GM23338 (cell line): ENCODE measurements at regions not wholly inside any gene's neighbourhood (a gene's known extent, or its start where the extent isn't known, plus 50 kb on each side); places are given as distances from the start of the nearest gene placed in this dataset.

Experiments
- ATAC-seq: fragments of 200-7000 bp; cut with Tn5 transposase; 3 replicates; pipeline ENCODE4 v1.9.1; 2020
- DNase-seq: peaks from one replicate; pipeline ENCODE4 v3.0.0-alpha.2; 2015; ENCODE audit warnings: low spot score
- H2AFZ ChIP-seq: fragments of 200-600 bp; sonication (generic); 2 replicates; pipeline ENCODE4 v1.8.0; 2016; ENCODE audit warnings: antibody characterized with exemption, mild to moderate bottlenecking, moderate library complexity
- H3F3A ChIP-seq: fragments of 200-600 bp; sonication (generic); replicated peaks from 2 replicates; pipeline ENCODE4 v1.8.0; 2017; ENCODE audit warnings: antibody characterized with exemption, mixed run types, low read depth
- H3K27ac ChIP-seq: fragments of 200-600 bp; sonication (generic); 2 replicates; pipeline ENCODE4 v1.6.1; 2016; ENCODE audit warnings: low read depth
- H3K27me3 ChIP-seq: fragments of 200-600 bp; sonication (generic); 2 replicates; pipeline ENCODE4 v1.8.0; 2016; ENCODE audit warnings: mild to moderate bottlenecking, mixed run types, moderate library complexity; ENCODE audit not compliant: insufficient read depth
- H3K36me3 ChIP-seq: fragments of 200-600 bp; sonication (generic); 2 replicates; pipeline ENCODE4 v1.8.0; 2016; ENCODE audit warnings: mild to moderate bottlenecking; ENCODE audit not compliant: insufficient read depth
- H3K4me1 ChIP-seq: fragments of 200-600 bp; sonication (generic); 2 replicates; pipeline ENCODE4 v1.8.0; 2016; ENCODE audit warnings: mild to moderate bottlenecking, moderate library complexity; ENCODE audit not compliant: insufficient read depth
- H3K4me2 ChIP-seq: fragments of 200-600 bp; sonication (generic); 2 replicates; pipeline ENCODE4 v1.7.1; 2017; ENCODE audit warnings: mixed run types
- H3K4me3 ChIP-seq: fragments of 200-600 bp; sonication (generic); 2 replicates; pipeline ENCODE4 v1.6.1; 2016; ENCODE audit warnings: mixed run types
- H3K79me2 ChIP-seq: fragments of 200-600 bp; sonication (generic); replicated peaks from 2 replicates; pipeline ENCODE4 v1.8.0; 2017; ENCODE audit warnings: mild to moderate bottlenecking; ENCODE audit not compliant: insufficient read depth
- H3K9me2 ChIP-seq: fragments of 200-600 bp; sonication (generic); 2 replicates; pipeline ENCODE4 v1.8.0; 2017; ENCODE audit not compliant: insufficient read depth
- H4K20me1 ChIP-seq: fragments of 200-600 bp; sonication (generic); replicated peaks from 2 replicates; pipeline ENCODE4 v1.8.0; 2017; ENCODE audit warnings: mild to moderate bottlenecking; ENCODE audit not compliant: insufficient read depth
- H3K27ac Mint-ChIP-seq: 2 replicates; pipeline ENCODE4 v1.8.0; 2020; ENCODE audit warnings: inconsistent platforms, mild to moderate bottlenecking, moderate library complexity, mixed read lengths
- H3K27me3 Mint-ChIP-seq: 3 replicates; pipeline ENCODE4 v1.8.0; 2022; ENCODE audit warnings: low read depth, mild to moderate bottlenecking, moderate library complexity, mixed read lengths, inconsistent platforms; ENCODE audit not compliant: insufficient read depth, poor library complexity
- H3K36me3 Mint-ChIP-seq: 3 replicates; pipeline ENCODE4 v1.8.0; 2021; ENCODE audit warnings: low read depth, mild to moderate bottlenecking, inconsistent platforms, moderate library complexity, mixed read lengths
- H3K4me1 Mint-ChIP-seq: 3 replicates; pipeline ENCODE4 v1.8.0; 2020; ENCODE audit warnings: mild to moderate bottlenecking, inconsistent platforms, mixed read lengths
- H3K4me3 Mint-ChIP-seq: 3 replicates; pipeline ENCODE4 v1.8.0; 2021; ENCODE audit warnings: moderate library complexity, mild to moderate bottlenecking, inconsistent platforms, mixed read lengths
- H3K9me3 Mint-ChIP-seq: 3 replicates; pipeline ENCODE4 v1.8.0; 2020; ENCODE audit warnings: moderate library complexity, mild to moderate bottlenecking, inconsistent platforms, mixed read lengths
- CTCF ChIP-seq, 2 experiments: fragments of 200-600 bp in 1 of 2; sonication (generic) in 1 of 2; conservative IDR thresholded peaks; 2 replicates each; pipeline versions ENCODE4 v1.5.1 to v1.6.1; 2016 to 2017; ENCODE audit warnings: antibody characterized with exemption in 2 of 2, low read depth in 2 of 2, mild to moderate bottlenecking in 2 of 2, moderate library complexity in 1 of 2
- NANOG ChIP-seq: IDR thresholded peaks from 2 replicates; pipeline ENCODE4 v1.6.1; 2016; ENCODE audit warnings: antibody characterized with exemption, borderline replicate concordance
- ZNF114 ChIP-seq: fragments of 250-450 bp; sonication (Bioruptor Pico); IDR thresholded peaks from 2 replicates; pipeline ENCODE4 v1.5.0; 2020; ENCODE audit warnings: mild to moderate bottlenecking, moderate library complexity
- ZNF331 ChIP-seq: fragments of 250-450 bp; sonication (Bioruptor Pico); IDR thresholded peaks from 2 replicates; pipeline ENCODE4 v1.5.0; 2020; ENCODE audit warnings: low read depth, mild to moderate bottlenecking, moderate library complexity
- TF ChIP-seq, protein P1 (sequence below): fragments of 250-450 bp; sonication (Bioruptor Pico); IDR thresholded peaks from 2 replicates; pipeline ENCODE4 v1.5.0; 2020; ENCODE audit warnings: mild to moderate bottlenecking, moderate library complexity
- TF ChIP-seq, protein P2 (sequence below): IDR thresholded peaks from 2 replicates; pipeline ENCODE4 v1.6.1; 2016; ENCODE audit warnings: antibody characterized with exemption

GRCh38 chr3:175879417-175879816 lies 1020.3 kb downstream of the NAALADL2 start:
- ATAC-seq, result no peak
- Mint-ChIP-seq H3K9me3 (peaks cover 8% of the 10 kb centered on the region; the same call in 2 of the 3 replicates), H3K36me3 (no peaks in the 10 kb centered on the region; the same call in 2 of the 3 replicates), H3K4me1 (no peaks in the 10 kb centered on the region), H3K27me3 (no peaks in the 10 kb centered on the region), H3K4me3 (no peak overlapping the region), H3K27ac (no peak overlapping the region)
- no peak for TF ChIP-seq ZNF331 (CRISPR knock-in tag)
- TF ChIP-seq, protein P1, sequence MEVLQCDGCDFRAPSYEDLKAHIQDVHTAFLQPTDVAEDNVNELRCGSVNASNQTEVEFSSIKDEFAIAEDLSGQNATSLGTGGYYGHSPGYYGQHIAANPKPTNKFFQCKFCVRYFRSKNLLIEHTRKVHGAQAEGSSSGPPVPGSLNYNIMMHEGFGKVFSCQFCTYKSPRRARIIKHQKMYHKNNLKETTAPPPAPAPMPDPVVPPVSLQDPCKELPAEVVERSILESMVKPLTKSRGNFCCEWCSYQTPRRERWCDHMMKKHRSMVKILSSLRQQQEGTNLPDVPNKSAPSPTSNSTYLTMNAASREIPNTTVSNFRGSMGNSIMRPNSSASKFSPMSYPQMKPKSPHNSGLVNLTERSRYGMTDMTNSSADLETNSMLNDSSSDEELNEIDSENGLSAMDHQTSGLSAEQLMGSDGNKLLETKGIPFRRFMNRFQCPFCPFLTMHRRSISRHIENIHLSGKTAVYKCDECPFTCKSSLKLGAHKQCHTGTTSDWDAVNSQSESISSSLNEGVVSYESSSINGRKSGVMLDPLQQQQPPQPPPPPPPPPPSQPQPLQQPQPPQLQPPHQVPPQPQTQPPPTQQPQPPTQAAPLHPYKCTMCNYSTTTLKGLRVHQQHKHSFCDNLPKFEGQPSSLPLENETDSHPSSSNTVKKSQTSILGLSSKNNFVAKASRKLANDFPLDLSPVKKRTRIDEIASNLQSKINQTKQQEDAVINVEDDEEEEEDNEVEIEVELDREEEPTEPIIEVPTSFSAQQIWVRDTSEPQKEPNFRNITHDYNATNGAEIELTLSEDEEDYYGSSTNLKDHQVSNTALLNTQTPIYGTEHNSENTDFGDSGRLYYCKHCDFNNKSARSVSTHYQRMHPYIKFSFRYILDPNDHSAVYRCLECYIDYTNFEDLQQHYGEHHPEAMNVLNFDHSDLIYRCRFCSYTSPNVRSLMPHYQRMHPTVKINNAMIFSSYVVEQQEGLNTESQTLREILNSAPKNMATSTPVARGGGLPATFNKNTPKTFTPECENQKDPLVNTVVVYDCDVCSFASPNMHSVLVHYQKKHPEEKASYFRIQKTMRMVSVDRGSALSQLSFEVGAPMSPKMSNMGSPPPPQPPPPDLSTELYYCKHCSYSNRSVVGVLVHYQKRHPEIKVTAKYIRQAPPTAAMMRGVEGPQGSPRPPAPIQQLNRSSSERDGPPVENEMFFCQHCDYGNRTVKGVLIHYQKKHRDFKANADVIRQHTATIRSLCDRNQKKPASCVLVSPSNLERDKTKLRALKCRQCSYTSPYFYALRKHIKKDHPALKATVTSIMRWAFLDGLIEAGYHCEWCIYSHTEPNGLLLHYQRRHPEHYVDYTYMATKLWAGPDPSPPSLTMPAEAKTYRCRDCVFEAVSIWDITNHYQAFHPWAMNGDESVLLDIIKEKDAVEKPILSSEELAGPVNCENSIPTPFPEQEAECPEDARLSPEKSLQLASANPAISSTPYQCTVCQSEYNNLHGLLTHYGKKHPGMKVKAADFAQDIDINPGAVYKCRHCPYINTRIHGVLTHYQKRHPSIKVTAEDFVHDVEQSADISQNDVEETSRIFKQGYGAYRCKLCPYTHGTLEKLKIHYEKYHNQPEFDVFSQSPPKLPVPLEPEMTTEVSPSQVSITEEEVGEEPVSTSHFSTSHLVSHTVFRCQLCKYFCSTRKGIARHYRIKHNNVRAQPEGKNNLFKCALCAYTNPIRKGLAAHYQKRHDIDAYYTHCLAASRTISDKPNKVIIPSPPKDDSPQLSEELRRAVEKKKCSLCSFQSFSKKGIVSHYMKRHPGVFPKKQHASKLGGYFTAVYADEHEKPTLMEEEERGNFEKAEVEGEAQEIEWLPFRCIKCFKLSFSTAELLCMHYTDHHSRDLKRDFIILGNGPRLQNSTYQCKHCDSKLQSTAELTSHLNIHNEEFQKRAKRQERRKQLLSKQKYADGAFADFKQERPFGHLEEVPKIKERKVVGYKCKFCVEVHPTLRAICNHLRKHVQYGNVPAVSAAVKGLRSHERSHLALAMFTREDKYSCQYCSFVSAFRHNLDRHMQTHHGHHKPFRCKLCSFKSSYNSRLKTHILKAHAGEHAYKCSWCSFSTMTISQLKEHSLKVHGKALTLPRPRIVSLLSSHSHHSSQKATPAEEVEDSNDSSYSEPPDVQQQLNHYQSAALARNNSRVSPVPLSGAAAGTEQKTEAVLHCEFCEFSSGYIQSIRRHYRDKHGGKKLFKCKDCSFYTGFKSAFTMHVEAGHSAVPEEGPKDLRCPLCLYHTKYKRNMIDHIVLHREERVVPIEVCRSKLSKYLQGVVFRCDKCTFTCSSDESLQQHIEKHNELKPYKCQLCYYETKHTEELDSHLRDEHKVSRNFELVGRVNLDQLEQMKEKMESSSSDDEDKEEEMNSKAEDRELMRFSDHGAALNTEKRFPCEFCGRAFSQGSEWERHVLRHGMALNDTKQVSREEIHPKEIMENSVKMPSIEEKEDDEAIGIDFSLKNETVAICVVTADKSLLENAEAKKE (CRISPR knock-in tag), result no peak
- no peak for TF ChIP-seq CTCF (conservative IDR thresholded peaks at IDR 0.05; ENCODE audit: low read depth in 2 of 2)
- TF ChIP-seq, protein P2, sequence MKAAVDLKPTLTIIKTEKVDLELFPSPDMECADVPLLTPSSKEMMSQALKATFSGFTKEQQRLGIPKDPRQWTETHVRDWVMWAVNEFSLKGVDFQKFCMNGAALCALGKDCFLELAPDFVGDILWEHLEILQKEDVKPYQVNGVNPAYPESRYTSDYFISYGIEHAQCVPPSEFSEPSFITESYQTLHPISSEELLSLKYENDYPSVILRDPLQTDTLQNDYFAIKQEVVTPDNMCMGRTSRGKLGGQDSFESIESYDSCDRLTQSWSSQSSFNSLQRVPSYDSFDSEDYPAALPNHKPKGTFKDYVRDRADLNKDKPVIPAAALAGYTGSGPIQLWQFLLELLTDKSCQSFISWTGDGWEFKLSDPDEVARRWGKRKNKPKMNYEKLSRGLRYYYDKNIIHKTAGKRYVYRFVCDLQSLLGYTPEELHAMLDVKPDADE, result no peak
- TF ChIP-seq ZNF114 (CRISPR knock-in tag), result no peak
- TF ChIP-seq NANOG, result no peak
- H3K27me3 ChIP-seq, result no peaks in the 10 kb centered on the region
- no peak for DNase-seq
- H3K9me2 ChIP-seq, result peaks cover 4% of the 10 kb centered on the region
- H3K4me2 ChIP-seq, result no peak overlapping the region
- H3K4me1 ChIP-seq, result no peaks in the 10 kb centered on the region
- H2AFZ ChIP-seq, result no peak overlapping the region
- no peaks in the 10 kb centered on the region for H4K20me1 ChIP-seq
- no peak overlapping the region for H3K4me3 ChIP-seq
- H3K36me3 ChIP-seq, result no peaks in the 10 kb centered on the region
- H3K79me2 ChIP-seq, result no peaks in the 10 kb centered on the region
- no peak overlapping the region for H3K27ac ChIP-seq
- H3F3A ChIP-seq, result no peaks in the 10 kb centered on the region
